ENCODE measurements at regions not wholly inside any gene's neighbourhood (a gene's known extent, or its start where the extent isn't known, plus 50 kb on each side); places are given as distances from the start of the nearest gene placed in this dataset.
"Not testable (repeated sequence)": the region's sequence is repeated elsewhere in the genome, so short reads cannot be mapped to it uniquely, and the experiment has no call there.

DNA sequence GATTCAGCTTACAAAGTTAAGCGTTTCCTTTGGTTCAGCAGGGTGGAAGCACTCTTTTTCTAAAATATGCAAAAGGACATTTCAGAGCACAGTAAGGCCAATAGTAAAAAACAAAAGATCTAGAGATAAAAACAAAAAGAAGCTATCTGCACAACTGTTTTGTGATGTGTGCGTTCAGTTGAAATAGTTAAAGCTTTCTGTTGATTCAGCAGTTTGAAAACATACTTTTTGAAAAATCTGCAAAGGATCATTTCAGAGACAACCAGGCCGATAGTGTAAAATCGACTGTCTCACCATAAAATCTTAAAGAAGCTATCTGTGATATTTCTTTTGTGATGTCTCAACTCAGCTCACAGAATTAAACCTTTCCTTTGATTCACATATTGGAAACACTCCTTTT, 300.0 kb upstream of the ALG10B start:
- DNase-seq (ENCODE audit: low read depth in 4 of 4, low spot score in 2 of 4), result no peak

DNA sequence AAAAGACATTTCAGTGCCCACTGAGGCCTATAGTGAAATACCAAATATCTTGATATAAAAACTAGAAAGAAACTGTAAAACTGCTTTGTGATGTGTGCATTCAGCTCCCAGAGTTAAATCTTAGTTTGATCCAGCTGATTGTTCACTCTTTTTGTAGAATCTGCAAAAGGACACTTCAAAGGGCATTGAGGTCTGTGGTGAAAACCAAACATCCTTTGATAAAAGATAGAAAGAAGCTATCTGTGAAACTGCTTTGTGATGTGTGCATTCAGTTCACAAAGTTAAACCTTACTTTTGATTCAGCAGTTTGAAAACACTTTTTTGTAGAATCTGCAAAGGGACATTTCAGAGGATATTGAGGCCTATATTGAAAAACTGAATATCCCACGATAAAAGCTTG, 290.7 kb upstream of the ALG10B start:
- DNase-seq (ENCODE audit: low read depth in 4 of 4, low spot score in 2 of 4), result no peak

DNA sequence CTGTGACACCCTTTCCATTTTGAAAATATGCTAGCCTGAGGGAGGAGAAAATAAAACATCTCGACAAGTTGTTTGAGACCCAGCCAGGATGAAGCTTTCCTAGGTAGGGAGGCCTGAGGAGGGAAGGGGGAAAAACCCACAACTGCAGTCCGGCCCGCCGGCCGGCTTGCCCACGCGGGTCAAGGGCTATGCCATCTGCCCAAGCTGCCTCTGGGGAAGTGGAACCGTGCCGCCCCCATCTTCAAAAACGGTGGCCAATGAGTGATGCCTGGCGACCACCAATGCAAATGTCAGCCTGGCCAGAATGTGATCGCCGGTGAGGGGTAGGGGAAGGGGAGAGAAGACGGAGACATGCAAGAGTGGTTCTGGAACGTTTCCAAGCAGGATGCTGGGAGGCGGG, 263.5 kb upstream of the ALG10B start:
- no peak for DNase-seq (ENCODE audit: low read depth in 4 of 4, low spot score in 2 of 4)

DNA sequence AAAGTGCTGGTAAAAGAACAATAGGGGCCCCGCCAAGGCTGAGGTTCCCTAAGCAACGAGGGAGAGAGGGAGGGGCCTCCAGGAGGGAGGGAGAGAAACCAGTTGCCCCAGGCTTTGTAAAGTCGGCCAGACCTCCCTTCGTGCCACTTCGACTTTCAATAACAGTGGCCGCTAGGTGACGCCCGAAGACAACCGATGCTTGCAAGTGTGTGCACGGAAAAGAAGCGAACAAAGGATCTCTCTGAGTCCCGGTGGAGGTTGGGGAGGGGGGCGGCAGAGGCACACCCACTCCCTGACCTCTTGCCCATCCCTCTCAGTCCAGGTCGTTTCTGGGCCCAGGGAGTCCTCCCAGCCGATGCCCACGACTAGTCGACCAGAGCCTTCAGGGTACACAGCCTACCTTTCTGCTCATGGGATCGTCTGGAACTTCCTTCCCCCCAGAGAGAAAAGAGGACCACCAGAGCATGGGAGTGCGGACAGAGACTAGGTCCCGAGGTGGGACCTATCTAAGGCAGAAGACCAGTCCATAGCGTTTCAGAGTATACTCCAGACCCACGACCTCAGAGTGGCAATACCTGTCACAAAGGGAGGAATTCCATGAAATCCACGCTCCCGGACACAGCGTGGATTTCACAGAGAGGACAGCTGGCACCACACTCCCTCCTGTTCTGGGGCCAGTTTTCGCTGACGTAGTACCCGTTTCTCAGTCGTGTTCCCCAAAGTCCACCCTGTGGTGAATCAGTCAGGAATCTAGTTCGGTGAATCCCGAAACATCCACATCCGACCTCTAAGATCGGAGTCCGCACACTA, 262.7 kb upstream of the ALG10B start:
- DNase-seq (ENCODE audit: low read depth in 4 of 4, low spot score in 2 of 4), result no peak

DNA sequence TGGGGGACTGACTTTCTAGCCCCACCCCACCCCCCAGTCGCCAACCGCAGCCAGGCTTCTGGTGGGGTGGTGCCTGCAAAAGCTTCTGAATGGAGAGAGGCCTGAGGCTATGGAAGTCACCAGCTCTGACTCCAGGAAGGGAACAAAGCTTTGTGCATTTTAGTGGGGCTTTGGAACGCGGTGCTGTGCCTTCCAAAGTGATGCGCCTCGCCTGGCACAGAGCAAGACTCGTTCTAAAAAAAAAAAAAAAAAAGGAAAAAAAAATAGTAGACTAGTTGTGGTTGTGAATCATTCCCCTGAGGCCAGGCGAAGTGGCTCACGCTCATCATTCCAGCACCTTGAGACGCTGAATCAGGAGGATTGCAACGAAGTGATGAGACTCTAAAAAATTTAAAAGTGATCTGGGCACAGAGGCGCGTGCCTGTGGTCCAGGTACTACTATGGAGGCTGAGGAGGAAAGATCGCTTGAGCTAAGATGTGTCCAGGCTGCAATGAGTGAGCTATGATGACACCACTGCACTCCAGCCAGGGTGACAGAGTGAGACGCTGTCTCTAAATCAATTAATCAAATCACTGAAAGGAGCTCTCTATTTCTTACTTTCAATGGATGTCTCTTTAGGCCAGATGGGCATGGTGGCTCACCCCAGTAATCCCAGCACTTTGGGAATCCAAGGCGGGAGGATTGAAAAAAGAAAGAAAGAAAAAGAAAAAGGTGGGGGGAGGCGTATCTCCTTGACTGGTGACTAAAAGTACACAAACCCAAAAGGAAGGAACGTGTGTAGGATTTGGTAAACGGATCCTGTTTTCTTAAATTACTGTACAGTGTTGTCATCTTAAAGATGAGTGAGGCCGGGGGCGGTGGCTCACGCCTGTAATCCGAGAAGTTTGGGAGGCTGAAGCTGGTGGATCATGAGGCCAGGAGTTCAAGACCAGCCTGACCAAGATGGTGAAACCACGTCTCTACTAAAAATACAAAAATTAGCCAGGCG, 259.6 kb upstream of the ALG10B start:
- no peak for DNase-seq (ENCODE audit: low read depth in 4 of 4, low spot score in 2 of 4)

DNA sequence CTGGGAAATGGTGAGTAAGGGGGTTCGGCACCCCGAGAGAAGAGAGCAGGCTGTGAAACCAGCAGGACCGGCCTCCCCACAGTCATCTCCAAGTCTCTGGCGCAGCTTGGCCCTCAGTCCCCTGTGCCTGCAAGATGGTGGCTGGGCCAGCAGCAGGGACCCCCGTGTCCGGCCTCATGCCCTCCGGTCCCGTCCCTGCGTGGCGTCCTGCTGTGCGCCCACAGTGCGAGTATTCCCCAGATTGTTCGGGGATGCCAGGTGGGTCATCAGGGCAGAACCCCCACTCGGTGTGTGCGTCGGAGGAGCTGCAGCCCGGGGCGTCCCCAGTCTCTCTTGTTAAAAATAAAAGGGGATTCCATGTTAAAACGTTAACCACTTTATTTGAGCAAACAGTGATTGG, 216.9 kb upstream of the ALG10B start:
- no peak for DNase-seq (ENCODE audit: low read depth in 4 of 4, low spot score in 2 of 4)

DNA sequence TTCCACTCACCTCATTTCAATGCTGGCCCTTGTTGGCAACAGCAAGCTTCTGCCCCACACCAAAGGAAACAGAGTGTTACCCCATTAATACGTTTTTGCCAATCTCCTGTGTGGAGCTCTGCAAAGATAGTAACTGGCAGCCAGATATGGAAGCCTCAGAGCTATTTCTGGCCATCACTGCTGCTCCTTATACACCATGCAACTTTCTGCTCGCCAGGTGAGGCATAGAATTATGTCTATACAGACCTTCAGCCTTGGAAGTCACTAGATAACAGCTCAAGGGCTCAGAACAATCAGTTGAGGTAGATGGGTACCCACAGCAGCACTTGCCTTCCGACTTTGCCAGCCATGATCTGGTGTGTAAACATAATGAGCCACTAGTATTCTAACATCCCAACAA, 214.8 kb upstream of the ALG10B start:
- no peak for DNase-seq (ENCODE audit: low read depth in 4 of 4, low spot score in 2 of 4)

DNA sequence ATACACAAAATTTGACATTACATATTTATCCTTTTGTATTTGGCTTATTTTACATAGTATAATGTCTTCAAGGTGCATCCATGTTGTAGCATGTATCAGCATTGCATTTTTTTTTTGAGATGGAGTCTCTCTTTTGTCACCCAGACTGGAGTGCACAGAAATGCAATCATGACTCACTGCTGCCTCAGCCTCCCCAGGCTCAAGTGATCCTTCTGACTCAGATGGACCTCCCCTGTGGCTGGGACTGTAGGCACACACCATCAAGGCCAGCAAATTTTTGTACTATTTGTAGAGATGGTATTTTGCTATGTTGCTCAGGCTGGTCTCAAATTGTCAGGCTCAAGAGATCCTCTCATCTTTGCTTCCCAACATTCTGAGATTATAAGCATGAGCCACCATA, 214.4 kb upstream of the ALG10B start:
- no peak for DNase-seq (ENCODE audit: low read depth in 4 of 4, low spot score in 2 of 4)

DNA sequence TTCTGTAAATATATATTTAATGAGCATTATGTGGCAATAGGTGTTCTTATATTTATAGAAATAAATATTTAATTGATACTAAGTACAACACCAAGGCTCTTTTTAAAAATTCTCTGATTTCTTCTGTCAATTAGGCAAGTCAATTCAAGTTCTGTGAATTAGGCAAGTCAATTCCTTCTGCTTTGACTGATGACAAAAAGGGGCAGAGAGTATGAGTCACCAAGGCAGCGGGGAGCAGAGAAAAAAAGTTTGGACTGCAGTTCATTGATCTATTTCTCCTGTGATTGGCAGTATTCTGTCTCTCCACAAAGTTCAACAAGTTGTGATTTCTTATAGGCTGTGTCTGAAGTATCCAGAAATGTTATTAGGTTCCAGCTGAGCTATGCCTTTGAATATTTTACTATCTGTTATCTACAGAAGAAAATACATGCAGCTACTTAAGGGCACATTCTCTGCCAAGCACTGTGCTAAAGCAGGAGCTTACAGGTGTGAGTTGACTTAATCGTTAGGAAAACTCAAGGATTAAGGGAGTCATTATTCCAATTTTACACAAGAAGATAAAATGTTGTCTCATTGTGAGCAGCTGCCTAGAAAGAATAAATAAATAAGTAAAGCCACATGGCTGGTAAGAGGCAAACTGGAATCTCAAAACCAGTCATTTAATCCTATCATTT, 206.4 kb upstream of the ALG10B start:
- no peak for DNase-seq (ENCODE audit: low read depth in 4 of 4, low spot score in 2 of 4)

DNA sequence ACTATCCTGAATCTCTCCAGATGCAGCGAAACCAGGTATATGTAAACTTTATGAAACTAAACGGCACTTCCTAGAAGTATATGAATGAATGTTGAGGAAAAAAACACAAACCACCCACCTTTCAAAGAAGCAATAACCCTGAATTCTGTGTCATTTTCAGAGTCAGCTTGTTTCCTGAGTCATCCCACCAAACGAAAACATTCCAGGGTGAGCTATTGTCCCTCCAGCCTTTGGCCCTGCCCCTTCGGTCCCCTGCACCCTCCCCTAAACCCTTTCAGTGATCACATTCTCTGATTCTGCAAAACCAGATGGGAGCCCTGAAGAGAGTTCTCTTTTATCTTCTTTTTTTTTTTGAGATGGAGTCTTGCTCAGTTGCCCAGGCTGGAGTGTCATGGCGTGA, 202.6 kb upstream of the ALG10B start:
- no peak for DNase-seq (ENCODE audit: low read depth in 4 of 4, low spot score in 2 of 4)

DNA sequence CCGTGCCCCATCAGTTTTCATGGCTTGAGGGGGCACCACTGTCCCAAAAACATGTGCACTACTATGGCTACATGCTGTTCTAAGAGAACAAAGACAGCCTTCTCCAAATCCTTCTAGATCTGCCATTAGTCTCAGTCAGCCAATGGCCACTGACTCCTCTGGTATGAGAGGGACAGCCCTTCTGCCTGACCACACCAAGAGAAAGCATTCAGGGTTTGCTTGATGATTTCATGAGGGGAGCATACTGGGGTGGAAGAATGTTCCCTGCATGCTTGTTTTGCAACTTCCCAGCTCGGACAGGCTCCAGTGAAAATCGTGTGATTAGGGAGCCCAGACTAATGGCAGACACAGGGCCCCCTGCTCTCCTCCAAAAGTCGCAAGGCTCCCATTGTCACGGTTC, 199.6 kb upstream of the ALG10B start:
- no peak for DNase-seq (ENCODE audit: low read depth in 4 of 4, low spot score in 2 of 4)

DNA sequence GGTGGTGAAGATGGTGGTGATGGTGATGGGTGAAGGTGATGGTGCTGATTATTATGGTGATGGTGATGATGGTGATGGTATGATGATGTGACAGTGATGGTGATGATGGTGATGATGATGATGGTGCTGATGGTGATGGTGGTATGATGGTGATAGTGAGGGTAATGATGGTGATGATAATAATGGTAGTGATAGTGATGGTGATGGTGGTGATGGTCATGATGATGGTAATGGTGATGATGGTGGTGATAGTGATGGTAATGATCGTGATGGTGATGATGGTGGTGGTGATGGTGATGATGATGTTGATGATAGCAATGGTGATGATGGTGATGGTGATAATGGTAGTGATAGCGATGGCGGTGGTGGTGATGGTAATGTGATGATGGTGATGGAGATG, 197.9 kb upstream of the ALG10B start:
- DNase-seq (ENCODE audit: low read depth in 4 of 4, low spot score in 2 of 4), result no peak

DNA sequence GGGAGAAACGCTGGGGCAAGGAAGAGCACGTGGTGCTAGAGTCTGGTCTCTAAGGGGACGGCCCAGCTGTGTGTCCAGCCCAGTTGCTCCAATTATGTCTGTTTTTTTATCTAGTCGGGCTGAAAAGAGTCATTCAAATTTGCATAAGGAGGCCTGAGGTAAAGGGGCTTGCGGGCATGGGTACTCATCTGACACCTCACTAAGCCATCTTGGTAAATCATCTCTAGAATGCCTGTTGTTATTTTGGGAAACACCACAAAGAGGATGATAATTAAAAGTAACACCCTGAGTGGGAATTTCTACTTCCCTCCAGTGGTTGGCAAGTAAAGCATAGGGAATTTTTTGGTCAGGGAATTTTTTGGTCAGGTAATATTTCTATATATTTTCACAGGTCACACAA, 196.1 kb upstream of the ALG10B start:
- no peak for DNase-seq (ENCODE audit: low read depth in 4 of 4, low spot score in 2 of 4)

DNA sequence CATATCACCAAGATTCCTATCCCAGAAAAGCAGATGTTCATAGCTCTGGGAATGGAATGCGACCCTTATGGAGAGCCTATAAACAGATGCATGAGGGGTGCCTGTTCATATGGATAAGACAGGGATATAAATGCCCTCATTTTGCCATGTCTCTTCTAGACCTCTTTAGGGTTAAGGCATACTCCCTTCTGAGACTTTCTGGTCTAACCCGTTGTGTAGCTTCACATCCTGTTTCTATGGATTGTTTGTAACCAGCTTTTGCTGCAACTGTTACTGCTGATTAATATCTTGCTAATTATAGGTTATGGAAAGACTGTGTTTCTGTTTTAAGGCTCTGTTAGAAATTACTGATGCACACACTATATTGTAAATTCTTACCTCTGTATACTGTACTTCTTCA, 193.5 kb upstream of the ALG10B start:
- DNase-seq (ENCODE audit: low read depth in 4 of 4, low spot score in 2 of 4), result not testable (repeated sequence)

DNA sequence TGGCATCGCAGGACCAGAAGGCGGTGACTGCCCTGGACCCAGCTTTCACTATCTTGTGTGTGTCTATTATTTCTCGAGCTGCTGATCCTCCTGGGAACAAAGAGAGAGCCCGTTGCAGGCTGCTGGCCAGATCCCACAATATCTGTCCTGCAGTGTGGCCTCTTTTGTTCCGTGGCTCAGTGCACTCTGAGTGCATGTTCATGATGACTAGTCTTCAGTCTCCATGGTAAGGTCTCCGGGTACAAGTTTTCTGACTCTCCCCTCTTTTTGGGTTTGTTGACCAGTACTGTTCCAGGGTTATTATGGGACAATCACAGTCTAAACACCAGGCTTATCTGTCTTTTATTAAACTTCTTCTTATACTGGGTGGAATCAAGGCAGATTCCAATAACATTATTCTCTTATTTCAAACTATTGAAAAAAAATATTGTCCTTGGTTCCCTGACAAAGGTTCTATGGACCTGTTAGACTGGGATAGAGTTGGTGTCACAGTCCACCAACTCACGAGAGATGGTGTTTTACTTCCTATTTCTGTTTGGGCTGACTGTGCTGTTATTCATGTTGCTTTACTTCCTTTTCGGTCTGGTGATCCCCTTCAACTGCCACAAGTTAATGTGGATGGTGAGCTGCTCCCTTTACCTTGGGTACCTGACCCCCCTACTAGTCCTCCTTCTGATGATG, 192.9 kb upstream of the ALG10B start:
- DNase-seq (ENCODE audit: low read depth in 4 of 4, low spot score in 2 of 4), result no peak

DNA sequence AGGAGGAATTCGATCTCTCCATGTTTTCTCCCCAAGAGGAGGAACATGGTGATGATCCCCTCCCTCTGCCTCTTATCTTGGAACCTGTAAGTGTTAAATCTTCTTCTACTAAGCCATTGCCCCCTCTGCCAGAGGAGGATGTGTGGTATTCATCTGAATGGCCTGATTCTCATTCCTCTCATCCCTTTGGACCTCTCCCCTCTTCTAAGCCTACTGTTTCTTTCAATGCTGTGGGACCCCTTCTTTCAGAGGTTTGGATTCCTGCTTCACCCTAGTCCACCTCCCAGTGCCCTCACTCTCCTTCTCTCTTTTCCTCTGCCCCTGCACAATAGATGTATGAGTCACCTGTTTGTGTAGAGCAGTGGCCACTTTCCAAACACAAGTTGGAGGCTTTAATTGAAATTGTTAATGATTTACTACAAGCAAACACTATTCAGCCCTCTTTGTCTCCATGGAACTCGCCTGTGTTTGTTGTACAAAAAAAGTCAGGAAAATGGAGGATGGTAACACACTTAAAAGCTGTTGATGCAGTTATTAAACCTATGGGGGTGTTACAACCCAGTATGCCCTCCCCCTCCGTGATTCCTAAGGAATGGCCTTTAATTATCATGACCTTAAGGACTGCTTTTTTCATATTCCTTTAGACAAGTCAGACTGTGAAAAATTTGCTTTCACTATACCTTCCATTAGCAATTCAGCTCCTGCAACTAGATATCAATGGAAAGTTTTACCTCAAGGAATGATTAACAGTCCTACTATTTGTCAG, 192.1 kb upstream of the ALG10B start:
- no peak for DNase-seq (ENCODE audit: low read depth in 4 of 4, low spot score in 2 of 4)

DNA sequence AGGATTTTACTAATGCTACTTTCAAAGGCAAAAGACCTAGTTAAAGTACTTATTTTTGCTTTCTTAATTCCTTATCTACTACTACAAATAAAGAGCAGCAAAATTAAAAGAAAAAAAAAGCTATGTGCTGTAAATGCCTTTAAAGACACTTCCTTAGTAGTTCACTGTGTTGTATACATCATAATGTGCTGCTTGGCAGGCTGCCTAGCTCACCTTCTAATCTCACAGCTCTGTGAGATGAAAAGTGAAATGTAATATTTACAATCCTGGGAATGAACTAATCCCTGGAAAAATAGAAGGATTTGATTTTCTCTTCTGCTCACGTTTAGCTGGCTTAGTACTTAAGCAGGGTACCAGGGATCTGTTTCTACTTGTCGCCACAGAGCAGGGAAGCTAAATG, 184.4 kb upstream of the ALG10B start:
- DNase-seq (ENCODE audit: low read depth in 4 of 4, low spot score in 2 of 4), result no peak

DNA sequence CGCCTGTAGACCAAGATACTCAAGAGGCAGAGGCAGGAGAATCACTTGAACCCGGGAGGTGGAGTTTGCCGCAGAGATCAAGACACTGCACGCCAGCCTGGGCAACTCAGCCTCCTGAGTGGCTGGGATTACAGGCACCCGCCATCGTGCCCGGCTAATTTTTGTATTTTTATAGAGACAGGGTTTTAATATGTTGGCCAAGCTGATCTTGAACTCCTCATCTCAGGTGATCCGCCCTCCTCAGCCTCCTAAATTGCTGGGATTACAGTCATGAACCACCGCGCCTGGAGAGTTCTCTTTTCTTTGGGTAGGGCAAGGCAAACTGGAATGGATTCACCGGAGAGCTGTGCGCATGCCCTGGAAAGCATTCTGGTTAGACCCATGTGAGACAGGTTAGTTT, 179.3 kb upstream of the ALG10B start:
- DNase-seq (ENCODE audit: low read depth in 4 of 4, low spot score in 2 of 4), result no peak

DNA sequence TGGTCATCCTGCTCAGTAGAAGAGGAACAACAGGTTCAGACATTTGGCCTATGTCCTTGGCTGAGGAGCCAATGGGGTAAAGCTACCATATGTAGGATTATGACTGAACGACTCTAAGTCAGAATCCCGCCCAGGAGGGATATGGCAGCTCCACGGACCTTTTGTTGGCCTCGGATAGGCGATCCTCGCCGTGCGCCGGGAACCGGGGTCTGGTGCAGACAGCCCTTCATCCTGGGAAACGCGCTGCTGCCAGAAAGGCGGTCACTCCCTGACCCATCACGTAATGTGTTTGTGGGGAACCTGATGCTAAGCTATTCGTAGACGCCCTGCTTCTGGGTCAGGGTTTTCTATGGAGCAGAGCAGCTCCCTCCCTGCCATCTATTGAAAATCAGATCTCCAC, 178.9 kb upstream of the ALG10B start:
- no peak for DNase-seq (ENCODE audit: low read depth in 4 of 4, low spot score in 2 of 4)
